GM12878 (cell line): ENCODE measurements at regions not wholly inside any gene's neighbourhood (a gene's known extent, or its start where the extent isn't known, plus 50 kb on each side); places are given as distances from the start of the nearest gene placed in this dataset.

Experiments
- ATAC-seq: fragments of 200-7000 bp; cut with Tn5 transposase; 3 replicates; pipeline ENCODE4 v1.9.1; 2020; ENCODE audit warnings: mild to moderate bottlenecking, moderate library complexity
- BruUV-seq: library from RNA; stranded (reverse); fragments of 400-500 nt; replicated peaks from 2 replicates; lab custom pipeline; 2021; lab: Mats Ljungman, UMichigan
- CTCF ChIA-PET: fragments of 300-600 bp; sonication (Branson Sonifier 250); formaldehyde crosslinking; extraction: SDS; loops from one replicate; lab custom pipeline; 2021; ENCODE audit warnings: inconsistent platforms; lab: Yijun Ruan, JAX
- POLR2A ChIA-PET: fragments of 350-600 bp; formaldehyde crosslinking; extraction: SDS; loops from one replicate; lab custom pipeline; 2021; ENCODE audit warnings: inconsistent platforms; lab: Charles Lee
- RAD21 ChIA-PET: fragments of 300-600 bp; sonication (Branson Sonifier 250); formaldehyde crosslinking; loops from one replicate; lab custom pipeline; 2023; ENCODE audit warnings: antibody characterized with exemption; ENCODE audit not compliant: unreplicated experiment; lab: Charles Lee
- SMC1A ChIA-PET: fragments of 300-600 bp; sonication (Branson Sonifier 250); formaldehyde crosslinking; loops from one replicate; lab custom pipeline; 2023; ENCODE audit not compliant: unreplicated experiment, uncharacterized antibody; lab: Charles Lee
- DNase-seq: peaks from one replicate; pipeline ENCODE4 v3.0.0-alpha.2; 2011; ENCODE audit warnings: low read depth, low spot score
- FAIRE-seq: peaks from 3 replicates; lab custom pipeline; 2011; peaks lifted over from hg19 to GRCh38; lab: Jason Lieb, UNC
- H2AFZ ChIP-seq: 2 replicates; pipeline ENCODE4 v1.6.0; 2011; ENCODE audit warnings: low read depth, low read length, control low read depth; ENCODE audit not compliant: control insufficient read depth
- H3K27ac ChIP-seq: 2 replicates; pipeline ENCODE4 v1.5.1; 2011; ENCODE audit warnings: control low read depth; ENCODE audit not compliant: control insufficient read depth, insufficient read depth
- H3K27me3 ChIP-seq, 2 experiments: replicated peaks in 1 of 2; 2 replicates each; pipeline versions ENCODE4 v1.6.0 to v1.6.1; 2011; ENCODE audit warnings: low read length in 1 of 2; ENCODE audit not compliant: control insufficient read depth in 2 of 2, insufficient read depth in 2 of 2
- H3K36me3 ChIP-seq, 2 experiments: 2 replicates each; pipeline ENCODE4 v1.5.1; 2011; ENCODE audit warnings: low read length in 1 of 2; ENCODE audit not compliant: control insufficient read depth in 2 of 2, insufficient read depth in 2 of 2
- H3K4me1 ChIP-seq: 2 replicates; pipeline ENCODE4 v1.6.1; 2011; ENCODE audit warnings: mild to moderate bottlenecking, low read length, moderate library complexity, mixed read lengths; ENCODE audit not compliant: control insufficient read depth, insufficient read depth
- H3K4me2 ChIP-seq: 2 replicates; pipeline ENCODE4 v1.6.0; 2011; ENCODE audit warnings: control low read depth; ENCODE audit not compliant: control insufficient read depth, insufficient read depth
- H3K4me3 ChIP-seq: fragments of 200-600 bp; sonication (generic); 2 replicates; pipeline ENCODE4 v1.5.1; 2016
- H3K79me2 ChIP-seq: 2 replicates; pipeline ENCODE4 v1.6.0; 2011; ENCODE audit warnings: low read length; ENCODE audit not compliant: control insufficient read depth, insufficient read depth
- H3K9ac ChIP-seq: 2 replicates; pipeline ENCODE4 v1.8.0; 2011; ENCODE audit warnings: low read length, control low read depth, mixed read lengths; ENCODE audit not compliant: control insufficient read depth, insufficient read depth
- H3K9me3 ChIP-seq: replicated peaks from 3 replicates; pipeline ENCODE4 v1.5.1; 2011; ENCODE audit warnings: mild to moderate bottlenecking, low read length; ENCODE audit not compliant: control insufficient read depth, insufficient read depth
- H4K20me1 ChIP-seq: 2 replicates; pipeline ENCODE4 v1.6.0; 2011; ENCODE audit not compliant: control insufficient read depth, insufficient read depth
- ASH2L ChIP-seq: fragments of 300-600, 200-600 bp; sonication (generic); IDR thresholded peaks from 2 replicates; pipeline ENCODE4 v1.6.1; 2017; ENCODE audit warnings: low read depth, mild to moderate bottlenecking, borderline replicate concordance
- CHD1 ChIP-seq: IDR thresholded peaks from 2 replicates; pipeline ENCODE4 v1.6.1; 2012; ENCODE audit warnings: low read depth, low read length, improper control_type of control experiment
- FOS ChIP-seq: IDR thresholded peaks from 3 replicates; pipeline ENCODE4 v1.6.1; 2011; ENCODE audit warnings: borderline replicate concordance; ENCODE audit not compliant: insufficient read length; ENCODE audit errors: extremely low read depth
- MXI1 ChIP-seq: fragments of 150-350 bp; IDR thresholded peaks from 2 replicates; pipeline ENCODE4 v1.6.1; 2011; ENCODE audit warnings: low read depth, mild to moderate bottlenecking, inconsistent platforms, low read length, improper control_type of control experiment
- NBN ChIP-seq: fragments of 450-650 bp; IDR thresholded peaks from 2 replicates; pipeline ENCODE4 v1.6.1; 2016
- RBBP5 ChIP-seq: fragments of 200-600 bp; sonication (generic); conservative IDR thresholded peaks from 2 replicates; pipeline ENCODE4 v1.6.1; 2016
- SPI1 ChIP-seq: IDR thresholded peaks from 2 replicates; pipeline ENCODE4 v1.6.1; 2011; ENCODE audit warnings: low read depth, mild to moderate bottlenecking, low read length, moderate library complexity, borderline replicate concordance; ENCODE audit not compliant: insufficient read depth
- WGBS: methylation state at CpG from one replicate; pipeline ENCODE4 v1.1.6; 2016; ENCODE audit warnings: low lambda C conversion rate; ENCODE audit not compliant: insufficient replicate concordance, insufficient coverage; ENCODE audit errors: missing lambda C conversion rate; 5-methylcytosine and 5-hydroxymethylcytosine counted together
- in situ Hi-C: fragments of 300-500 bp; cut with MboI; formaldehyde crosslinking; loops from 9 replicates; pipeline ENCODE4 v1.14.3; 2018; ENCODE audit warnings: mixed read lengths
- intact Hi-C: fragments of 100-400 bp; cut with micrococcal nuclease; formaldehyde crosslinking; loops from one replicate; pipeline ENCODE4 v1.14.2; 2022; ENCODE audit not compliant: unreplicated experiment
- TF ChIP-seq, protein P1 (sequence below): fragments of 150-350 bp; IDR thresholded peaks from 2 replicates; pipeline ENCODE4 v1.6.1; 2016; ENCODE audit warnings: low read depth, low read length

DNA sequence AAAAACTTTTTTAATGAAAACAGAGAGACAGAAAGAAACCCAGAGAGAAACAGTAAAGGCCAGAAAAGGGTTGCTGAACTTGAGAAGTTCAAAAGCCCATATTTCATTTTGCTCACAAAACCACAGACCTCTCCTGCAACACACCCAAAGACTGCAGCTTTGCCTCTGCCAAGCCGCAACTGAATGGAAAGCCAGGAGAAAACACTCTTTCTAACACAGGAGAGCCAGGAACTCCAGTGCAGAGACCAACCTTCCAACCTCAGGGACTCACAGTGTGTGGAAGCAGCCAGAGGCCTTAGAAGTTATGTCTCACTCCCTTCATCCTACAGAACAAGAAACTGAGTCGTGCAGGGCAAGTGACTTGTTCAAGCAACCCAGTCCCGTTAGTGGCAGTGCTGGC, 163.1 kb upstream of the HES1 start:
- WGBS: 80% methylated on average over 3 of the region's 3 CpGs
- Histone ChIP-seq H3K4me1 (peaks cover 14% of the 10 kb centered on the region), H4K20me1 (no peaks in the 10 kb centered on the region), H3K27ac (no peak overlapping the region), H3K4me3 (no peak overlapping the region)
- CTCF ChIA-PET: interaction anchor here (0.7 kb wide), 1 partner anchor 18 kb away, joined by 3 read pairs; no protein-coding TSS in a partner anchor
- BruUV-seq: no TSS peak
- intact Hi-C loops: loop anchor here (10.0 kb wide), 2 partner anchors 188 to 342 kb away; no protein-coding TSS in a partner anchor
- TF ChIP-seq RBBP5: no peak
- TF ChIP-seq ASH2L: no peak
- TF ChIP-seq FOS: no peak
- TF ChIP-seq SPI1: no peak
- TF ChIP-seq MXI1: no peak
- TF ChIP-seq CHD1: no peak
- TF ChIP-seq, protein P1, sequence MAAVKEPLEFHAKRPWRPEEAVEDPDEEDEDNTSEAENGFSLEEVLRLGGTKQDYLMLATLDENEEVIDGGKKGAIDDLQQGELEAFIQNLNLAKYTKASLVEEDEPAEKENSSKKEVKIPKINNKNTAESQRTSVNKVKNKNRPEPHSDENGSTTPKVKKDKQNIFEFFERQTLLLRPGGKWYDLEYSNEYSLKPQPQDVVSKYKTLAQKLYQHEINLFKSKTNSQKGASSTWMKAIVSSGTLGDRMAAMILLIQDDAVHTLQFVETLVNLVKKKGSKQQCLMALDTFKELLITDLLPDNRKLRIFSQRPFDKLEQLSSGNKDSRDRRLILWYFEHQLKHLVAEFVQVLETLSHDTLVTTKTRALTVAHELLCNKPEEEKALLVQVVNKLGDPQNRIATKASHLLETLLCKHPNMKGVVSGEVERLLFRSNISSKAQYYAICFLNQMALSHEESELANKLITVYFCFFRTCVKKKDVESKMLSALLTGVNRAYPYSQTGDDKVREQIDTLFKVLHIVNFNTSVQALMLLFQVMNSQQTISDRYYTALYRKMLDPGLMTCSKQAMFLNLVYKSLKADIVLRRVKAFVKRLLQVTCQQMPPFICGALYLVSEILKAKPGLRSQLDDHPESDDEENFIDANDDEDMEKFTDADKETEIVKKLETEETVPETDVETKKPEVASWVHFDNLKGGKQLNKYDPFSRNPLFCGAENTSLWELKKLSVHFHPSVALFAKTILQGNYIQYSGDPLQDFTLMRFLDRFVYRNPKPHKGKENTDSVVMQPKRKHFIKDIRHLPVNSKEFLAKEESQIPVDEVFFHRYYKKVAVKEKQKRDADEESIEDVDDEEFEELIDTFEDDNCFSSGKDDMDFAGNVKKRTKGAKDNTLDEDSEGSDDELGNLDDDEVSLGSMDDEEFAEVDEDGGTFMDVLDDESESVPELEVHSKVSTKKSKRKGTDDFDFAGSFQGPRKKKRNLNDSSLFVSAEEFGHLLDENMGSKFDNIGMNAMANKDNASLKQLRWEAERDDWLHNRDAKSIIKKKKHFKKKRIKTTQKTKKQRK: no peak
- no peak for TF ChIP-seq NBN
- TF ChIP-seq, all 136 proteins: peak for 0
- RAD21 ChIA-PET: interaction anchor here (0.6 kb wide), 1 partner anchor 39 kb away, joined by 4 read pairs; no protein-coding TSS in a partner anchor
- SMC1A ChIA-PET: interaction anchor here (1.5 kb wide), 1 partner anchor 9 kb away, joined by 3 read pairs; no protein-coding TSS in a partner anchor
- no peak overlapping the region for H2AFZ ChIP-seq
- in situ Hi-C loops: no loop called here
- H3K79me2 ChIP-seq: no peaks in the 10 kb centered on the region
- H3K9ac ChIP-seq: no peak overlapping the region
- POLR2A ChIA-PET: no interaction called here
- H3K4me2 ChIP-seq: no peak overlapping the region
- H3K9me3 ChIP-seq: no peaks in the 10 kb centered on the region
- no peak for ATAC-seq
- FAIRE-seq: no peak
- H3K36me3 ChIP-seq: no peaks in the 10 kb centered on the region
- no peak for DNase-seq
- H3K27me3 ChIP-seq: peaks cover 0 to 1% of the 10 kb centered on the region in 2 experiments; a peak in 2 of 4 replicates
